GM13976 (cell line): ENCODE measurements at regions not wholly inside any gene's neighbourhood (a gene's known extent, or its start where the extent isn't known, plus 50 kb on each side); places are given as distances from the start of the nearest gene placed in this dataset.

Source experiments
- DNase-seq: peaks from one replicate; pipeline ENCODE4 v3.0.0; 2012; ENCODE audit warnings: low spot score
- CTCF ChIP-seq: IDR thresholded peaks from 2 replicates; pipeline ENCODE4 v1.5.1; 2012; ENCODE audit warnings: borderline replicate concordance, mild to moderate bottlenecking; ENCODE audit not compliant: insufficient read depth; ENCODE audit errors: extremely low read depth, missing control alignments, control extremely low read depth
- in situ Hi-C: fragments of 300-500 bp; cut with MboI; formaldehyde crosslinking; loops from one replicate; pipeline ENCODE4 v1.12.0; 2022; ENCODE audit warnings: low sequenced_read_pairs, mixed read lengths, inconsistent platforms; ENCODE audit not compliant: unreplicated experiment

- no peak for DNase-seq
- no peak for TF ChIP-seq CTCF
- in situ Hi-C loops = no loop called here
Observed at GRCh38 chr22:23401111-23401909, 178.8 kb downstream of the IGLL1 start.

- in situ Hi-C loops = no loop called here
- no peak for DNase-seq
- TF ChIP-seq CTCF = no peak
Observed at GRCh38 chr22:23400286-23400981, 179.7 kb downstream of the IGLL1 start.

DNA sequence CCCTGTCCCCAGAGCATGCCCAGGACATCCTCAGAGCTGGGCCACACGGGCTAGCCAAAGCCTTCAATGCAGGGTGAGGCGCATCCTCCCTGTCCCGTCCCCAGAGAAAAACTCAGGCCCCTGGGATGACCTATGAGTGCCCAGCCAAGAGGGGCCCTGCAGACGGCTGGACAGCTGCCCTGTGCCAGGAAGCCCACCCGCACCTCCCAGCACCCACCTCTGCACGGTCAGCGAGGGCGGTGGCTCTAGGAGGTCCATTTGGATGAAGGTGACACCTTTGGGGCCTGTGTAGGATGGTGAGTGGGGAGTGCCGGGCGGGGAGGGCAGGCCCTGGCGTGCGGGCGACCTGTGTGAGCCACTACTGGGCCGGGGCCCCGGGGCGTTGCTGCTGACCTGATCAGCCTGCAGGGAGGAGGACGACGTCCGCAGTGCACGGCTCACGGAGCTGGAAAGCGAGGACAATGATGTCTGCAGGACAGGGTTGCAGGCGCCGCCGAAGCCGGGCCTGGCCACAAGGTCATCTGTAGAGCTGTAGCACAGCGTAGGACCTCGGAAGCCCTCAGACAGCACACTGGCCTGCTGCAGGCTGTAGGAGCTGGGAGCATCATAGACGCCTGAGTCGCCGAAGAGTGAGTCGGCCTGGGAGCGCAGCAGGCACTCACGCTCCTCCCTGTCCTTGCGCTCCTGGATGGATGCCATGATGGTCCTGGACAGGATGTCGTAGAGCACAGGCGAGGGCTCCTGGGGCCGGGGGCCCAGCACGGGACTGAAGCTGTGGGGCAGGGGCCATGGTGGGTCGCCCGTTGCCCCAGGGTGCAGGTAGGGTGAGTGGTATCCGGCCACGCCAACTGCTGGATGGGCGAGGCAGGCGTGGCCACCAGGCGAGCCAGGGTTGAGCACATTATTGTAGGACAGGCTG lies 180.5 kb downstream of the IGLL1 start:
- no peak for DNase-seq
- no peak for TF ChIP-seq CTCF
- in situ Hi-C loops = no loop called here

- DNase-seq = no peak
- in situ Hi-C loops = no loop called here
- TF ChIP-seq CTCF = no peak
Observed at GRCh38 chr22:23398701-23399366, 181.3 kb downstream of the IGLL1 start.

- in situ Hi-C loops = no loop called here
- TF ChIP-seq CTCF = no peak
- DNase-seq = no peak
Observed at GRCh38 chr22:23397613-23398567, 182.2 kb downstream of the IGLL1 start.
